IMR-90 (cell line): ENCODE measurements at regions not wholly inside any gene's neighbourhood (a gene's known extent, or its start where the extent isn't known, plus 50 kb on each side); places are given as distances from the start of the nearest gene placed in this dataset.

Experiments used
- ATAC-seq: fragments of 200-7000 bp; cut with Tn5 transposase; 2 replicates; pipeline ENCODE4 v1.9.1; 2020; ENCODE audit warnings: low read depth, mild to moderate bottlenecking, moderate library complexity
- BruUV-seq: library from RNA; stranded (reverse); fragments of 400-500 nt; replicated peaks from 2 replicates; lab custom pipeline; 2021; lab: Mats Ljungman, UMichigan
- CTCF ChIA-PET: fragments of 300-600 bp; formaldehyde crosslinking; extraction: SDS; loops from one replicate; lab custom pipeline; 2021; ENCODE audit warnings: antibody characterized with exemption; lab: Yijun Ruan, JAX
- POLR2A ChIA-PET: fragments of 300-600 bp; sonication (Branson Sonifier 250); formaldehyde crosslinking; loops from one replicate; lab custom pipeline; 2022; ENCODE audit warnings: antibody characterized with exemption; ENCODE audit not compliant: unreplicated experiment; lab: Charles Lee
- DNase-seq: peaks from one replicate; pipeline ENCODE4 v3.0.0; 2013
- H2AFZ ChIP-seq: replicated peaks from 2 replicates; pipeline ENCODE3; 2013; ENCODE audit warnings: low read length, mild to moderate bottlenecking; ENCODE audit not compliant: poor library complexity
- H2AK5ac ChIP-seq: 2 replicates; pipeline ENCODE4 v1.6.1; 2013; ENCODE audit warnings: low read depth, low read length, inconsistent platforms
- H2AK9ac ChIP-seq: replicated peaks from 2 replicates; pipeline ENCODE3; 2013; ENCODE audit warnings: mild to moderate bottlenecking, low read depth, low read length, moderate library complexity; ENCODE audit not compliant: poor library complexity
- H2BK120ac ChIP-seq: 2 replicates; pipeline ENCODE4 v1.6.1; 2013; ENCODE audit warnings: low read depth, low read length, inconsistent platforms
- H2BK15ac ChIP-seq: 3 replicates; pipeline ENCODE4 v1.6.1; 2013; ENCODE audit warnings: low read depth, low read length, inconsistent platforms
- H2BK20ac ChIP-seq: 2 replicates; pipeline ENCODE4 v1.6.1; 2013; ENCODE audit warnings: low read depth, mild to moderate bottlenecking, inconsistent platforms, low read length, moderate library complexity
- H2BK5ac ChIP-seq: 2 replicates; pipeline ENCODE4 v1.6.1; 2013; ENCODE audit warnings: mild to moderate bottlenecking, low read depth, low read length, inconsistent platforms; ENCODE audit not compliant: poor library complexity, severe bottlenecking
- H3K14ac ChIP-seq: replicated peaks from 2 replicates; pipeline ENCODE4 v1.6.1; 2013; ENCODE audit warnings: low read depth, low read length, inconsistent platforms
- H3K18ac ChIP-seq: 2 replicates; pipeline ENCODE4 v1.6.1; 2013; ENCODE audit warnings: low read depth, low read length, control low read depth
- H3K23ac ChIP-seq: 2 replicates; pipeline ENCODE4 v1.6.1; 2013; ENCODE audit warnings: low read depth, low read length, inconsistent platforms
- H3K27ac ChIP-seq: 2 replicates; pipeline ENCODE4 v1.5.1; 2013; ENCODE audit warnings: mild to moderate bottlenecking, control low read depth, low read length; ENCODE audit not compliant: insufficient read depth
- H3K27me3 ChIP-seq: 2 replicates; pipeline ENCODE4 v1.6.1; 2013; ENCODE audit warnings: low read length; ENCODE audit not compliant: control insufficient read depth, insufficient read depth
- H3K36me3 ChIP-seq: 2 replicates; pipeline ENCODE4 v1.6.1; 2013; ENCODE audit warnings: low read length, mixed read lengths; ENCODE audit not compliant: control insufficient read depth, insufficient read depth
- H3K4ac ChIP-seq: 2 replicates; pipeline ENCODE4 v1.6.1; 2013; ENCODE audit warnings: low read depth, low read length, inconsistent platforms
- H3K4me1 ChIP-seq: 2 replicates; pipeline ENCODE4 v1.6.1; 2013; ENCODE audit warnings: low read length, mixed read lengths; ENCODE audit not compliant: control insufficient read depth, insufficient read depth
- H3K4me2 ChIP-seq: 2 replicates; pipeline ENCODE4 v1.6.1; 2013; ENCODE audit warnings: low read depth, mild to moderate bottlenecking, control low read depth, low read length, moderate library complexity
- H3K4me3 ChIP-seq: 2 replicates; pipeline ENCODE4 v1.5.1; 2013; ENCODE audit warnings: low read depth, mild to moderate bottlenecking, control low read depth, low read length, moderate library complexity; ENCODE audit not compliant: insufficient read depth
- H3K56ac ChIP-seq: 2 replicates; pipeline ENCODE4 v1.6.1; 2013; ENCODE audit warnings: low read length, inconsistent platforms; ENCODE audit not compliant: insufficient read depth; ENCODE audit errors: extremely low read depth
- H3K79me1 ChIP-seq, 2 experiments: 2 replicates each; pipeline ENCODE4 v1.6.1; 2013; ENCODE audit warnings: low read length in 2 of 2, inconsistent platforms in 1 of 2, low read depth in 1 of 2
- H3K9ac ChIP-seq: 2 replicates; pipeline ENCODE4 v1.6.1; 2013; ENCODE audit warnings: low read depth, low read length, control low read depth
- H3K9me1 ChIP-seq: 2 replicates; pipeline ENCODE4 v1.6.1; 2013; ENCODE audit warnings: low read length, inconsistent platforms; ENCODE audit not compliant: insufficient read depth
- H3K9me3 ChIP-seq: 2 replicates; pipeline ENCODE4 v1.6.1; 2013; ENCODE audit warnings: low read length; ENCODE audit not compliant: control insufficient read depth, insufficient read depth
- H4K20me1 ChIP-seq: 2 replicates; pipeline ENCODE4 v1.6.1; 2013; ENCODE audit warnings: low read length, inconsistent platforms; ENCODE audit not compliant: insufficient read depth
- H4K5ac ChIP-seq: 2 replicates; pipeline ENCODE4 v1.6.1; 2013; ENCODE audit warnings: mild to moderate bottlenecking, low read depth, low read length, control low read depth
- H4K8ac ChIP-seq, 2 experiments: 2 replicates each; pipeline ENCODE4 v1.6.1; 2013; ENCODE audit warnings: low read depth in 2 of 2, low read length in 2 of 2, control low read depth in 1 of 2, inconsistent platforms in 1 of 2
- H4K91ac ChIP-seq: 2 replicates; pipeline ENCODE4 v1.6.1; 2013; ENCODE audit warnings: low read depth, low read length, inconsistent platforms; ENCODE audit not compliant: insufficient read depth
- BHLHE40 ChIP-seq: fragments of 150-350 bp; IDR thresholded peaks from 2 replicates; pipeline ENCODE4 v1.6.1; 2016; ENCODE audit warnings: mild to moderate bottlenecking, low read depth, low read length
- CEBPB ChIP-seq: IDR thresholded peaks from 2 replicates; pipeline ENCODE4 v1.6.1; 2012; ENCODE audit warnings: low read depth, low read length, improper control_type of control experiment
- CHD1 ChIP-seq: IDR thresholded peaks from 2 replicates; pipeline ENCODE4 v1.6.1; 2012; ENCODE audit warnings: low read depth, low read length, improper control_type of control experiment
- FOS ChIP-seq: fragments of 150-350 bp; IDR thresholded peaks from 2 replicates; pipeline ENCODE4 v1.6.1; 2016; ENCODE audit warnings: low read depth, low read length
- MAFK ChIP-seq: IDR thresholded peaks from 2 replicates; pipeline ENCODE4 v1.6.1; 2012; ENCODE audit warnings: low read depth, low read length, improper control_type of control experiment
- NFE2L2 ChIP-seq: fragments of 150-350 bp; IDR thresholded peaks from 2 replicates; pipeline ENCODE4 v1.6.1; 2016; ENCODE audit warnings: low read depth, mild to moderate bottlenecking, low read length
- RFX5 ChIP-seq: IDR thresholded peaks from 2 replicates; pipeline ENCODE4 v1.8.0; 2012; ENCODE audit warnings: low read depth, mild to moderate bottlenecking, low read length, moderate library complexity
- SMC3 ChIP-seq: fragments of 150-350 bp; IDR thresholded peaks from 2 replicates; pipeline ENCODE4 v1.6.1; 2016; ENCODE audit warnings: low read depth, mild to moderate bottlenecking, antibody characterized with exemption, low read length, moderate library complexity
- USF2 ChIP-seq: fragments of 150-350 bp; IDR thresholded peaks from 2 replicates; pipeline ENCODE4 v1.6.1; 2017; ENCODE audit warnings: mild to moderate bottlenecking, antibody characterized with exemption, low read length, low read depth
- WGBS, 2 experiments: methylation state at CpG; one replicate each; pipeline versions ENCODE4 v1.1.5 to v1.1.7; 2013; ENCODE audit warnings: missing lambda C conversion rate in 2 of 2; ENCODE audit not compliant: insufficient read length in 1 of 2; ENCODE audit errors: extremely low coverage in 2 of 2; 5-methylcytosine and 5-hydroxymethylcytosine counted together
- dilution Hi-C: fragments of 300-500 bp; cut with HindIII; formaldehyde crosslinking; loops from one replicate; pipeline ENCODE4 v1.14.3; 2018; ENCODE audit warnings: low sequenced_read_pairs; ENCODE audit not compliant: unreplicated experiment
- in situ Hi-C: fragments of 300-500 bp; cut with MboI; formaldehyde crosslinking; loops from 3 replicates; pipeline ENCODE4 v1.14.3; 2019; ENCODE audit warnings: low sequenced_read_pairs, inconsistent platforms, mixed read lengths
- intact Hi-C: fragments of 100-400 bp; cut with micrococcal nuclease; formaldehyde crosslinking; loops from 2 replicates; pipeline ENCODE4 v1.10.0; 2022
- TF ChIP-seq, protein P1 (sequence below): conservative IDR thresholded peaks from 2 replicates; pipeline ENCODE4 v1.5.1; 2012; ENCODE audit warnings: mild to moderate bottlenecking, low read depth, low read length, improper control_type of control experiment

- Histone ChIP-seq H2BK5ac (no peak overlapping the region), H2AK9ac (no peak overlapping the region), H3K4me1 (no peaks in the 10 kb centered on the region), H3K27ac (no peak overlapping the region), H3K4me2 (no peak overlapping the region), H4K8ac (no peak overlapping the region), H3K18ac (no peak overlapping the region), H2BK15ac (no peak overlapping the region), H2AFZ (no peak overlapping the region), H3K36me3 (no peaks in the 10 kb centered on the region), H3K27me3 (no peaks in the 10 kb centered on the region), H3K79me1 (no peaks in the 10 kb centered on the region), H3K14ac (no peak overlapping the region), H3K56ac (no peak overlapping the region), H3K4me3 (no peak overlapping the region), H2AK5ac (no peak overlapping the region), H3K23ac (no peak overlapping the region), H4K20me1 (no peaks in the 10 kb centered on the region), H3K9me1 (no peaks in the 10 kb centered on the region), H4K91ac (no peak overlapping the region), H2BK120ac (no peak overlapping the region), H3K4ac (no peak overlapping the region), H4K5ac (no peak overlapping the region), H3K9me3 (no peaks in the 10 kb centered on the region), H3K9ac (no peak overlapping the region), H2BK20ac (no peak overlapping the region)
- DNase-seq (no peak), ATAC-seq (no peak)
- BruUV-seq: no TSS peak
- intact Hi-C loops: no loop called here
- in situ Hi-C loops: loop anchor here (25.0 kb wide), 1 partner anchor 96 kb away; no protein-coding TSS in a partner anchor
- no CpG with 5 or more reads among the region's 2 CpGs for WGBS, 2 experiments
- CTCF ChIA-PET: no interaction called here
- dilution Hi-C loops: no loop called here
- POLR2A ChIA-PET: no interaction called here
- no peak for TF ChIP-seq USF2
- no peak for TF ChIP-seq SMC3
- no peak for TF ChIP-seq RFX5
- no peak for TF ChIP-seq BHLHE40
- no peak for TF ChIP-seq FOS
- TF ChIP-seq NFE2L2: no peak
- TF ChIP-seq, protein P1, sequence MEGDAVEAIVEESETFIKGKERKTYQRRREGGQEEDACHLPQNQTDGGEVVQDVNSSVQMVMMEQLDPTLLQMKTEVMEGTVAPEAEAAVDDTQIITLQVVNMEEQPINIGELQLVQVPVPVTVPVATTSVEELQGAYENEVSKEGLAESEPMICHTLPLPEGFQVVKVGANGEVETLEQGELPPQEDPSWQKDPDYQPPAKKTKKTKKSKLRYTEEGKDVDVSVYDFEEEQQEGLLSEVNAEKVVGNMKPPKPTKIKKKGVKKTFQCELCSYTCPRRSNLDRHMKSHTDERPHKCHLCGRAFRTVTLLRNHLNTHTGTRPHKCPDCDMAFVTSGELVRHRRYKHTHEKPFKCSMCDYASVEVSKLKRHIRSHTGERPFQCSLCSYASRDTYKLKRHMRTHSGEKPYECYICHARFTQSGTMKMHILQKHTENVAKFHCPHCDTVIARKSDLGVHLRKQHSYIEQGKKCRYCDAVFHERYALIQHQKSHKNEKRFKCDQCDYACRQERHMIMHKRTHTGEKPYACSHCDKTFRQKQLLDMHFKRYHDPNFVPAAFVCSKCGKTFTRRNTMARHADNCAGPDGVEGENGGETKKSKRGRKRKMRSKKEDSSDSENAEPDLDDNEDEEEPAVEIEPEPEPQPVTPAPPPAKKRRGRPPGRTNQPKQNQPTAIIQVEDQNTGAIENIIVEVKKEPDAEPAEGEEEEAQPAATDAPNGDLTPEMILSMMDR: no peak
- no peak for TF ChIP-seq MAFK
- no peak for TF ChIP-seq CHD1
- TF ChIP-seq CEBPB: no peak
Measured at GRCh38 chr2:83233781-83234180, 1225.3 kb downstream of the SUCLG1 start.
